ENCODE measurements at regions not wholly inside any gene's neighbourhood (a gene's known extent, or its start where the extent isn't known, plus 50 kb on each side); places are given as distances from the start of the nearest gene placed in this dataset.
"Not testable (repeated sequence)": the region's sequence is repeated elsewhere in the genome, so short reads cannot be mapped to it uniquely, and the experiment has no call there.

- no peak for DNase-seq (ENCODE audit: low read depth, low spot score)
- no peak overlapping the region for H3K4me3 Mint-ChIP-seq
- H3K9me3 Mint-ChIP-seq = peaks cover 3% of the 10 kb centered on the region
- H3K27me3 Mint-ChIP-seq (ENCODE audit: low read depth) = no peaks in the 10 kb centered on the region
- no peak for TF ChIP-seq CTCF (conservative IDR thresholded peaks at IDR 0.05)
- H3K4me1 Mint-ChIP-seq = no peaks in the 10 kb centered on the region
- H3K36me3 Mint-ChIP-seq (ENCODE audit: low read depth) = no peaks in the 10 kb centered on the region
- H3K27ac Mint-ChIP-seq (ENCODE audit: unreplicated experiment) = no peak overlapping the region
These were observed 51.5 kb upstream of the MELK start for GRCh38 chr9:36521148-36521547.

DNA sequence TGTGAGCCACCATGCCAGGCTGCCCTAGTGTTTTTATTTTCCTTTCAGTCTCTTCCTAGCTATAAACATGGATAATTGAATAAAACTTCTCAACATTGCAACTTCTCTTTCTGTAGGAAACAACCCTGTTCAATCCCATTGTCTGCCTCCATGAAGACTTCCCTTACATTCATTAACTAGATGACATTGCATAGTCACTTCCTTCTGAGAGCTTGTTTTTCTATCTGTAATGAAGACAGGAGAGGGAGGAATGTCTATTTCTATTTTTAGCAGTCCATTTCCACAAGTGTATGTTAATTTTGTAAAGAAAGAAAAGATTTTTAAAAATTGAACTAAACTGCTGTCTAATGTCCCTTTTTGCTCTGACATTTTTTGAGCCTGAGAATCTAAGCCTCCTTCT lies 55.6 kb upstream of the MELK start:
- Mint-ChIP-seq H3K27ac (ENCODE audit: unreplicated experiment) (no peak overlapping the region), H3K4me3 (no peak overlapping the region), H3K4me1 (no peaks in the 10 kb centered on the region), H3K36me3 (ENCODE audit: low read depth) (no peaks in the 10 kb centered on the region), H3K9me3 (no peaks in the 10 kb centered on the region), H3K27me3 (ENCODE audit: low read depth) (no peaks in the 10 kb centered on the region)
- no peak for TF ChIP-seq CTCF (conservative IDR thresholded peaks at IDR 0.05)
- no peak for DNase-seq (ENCODE audit: low read depth, low spot score)

DNA sequence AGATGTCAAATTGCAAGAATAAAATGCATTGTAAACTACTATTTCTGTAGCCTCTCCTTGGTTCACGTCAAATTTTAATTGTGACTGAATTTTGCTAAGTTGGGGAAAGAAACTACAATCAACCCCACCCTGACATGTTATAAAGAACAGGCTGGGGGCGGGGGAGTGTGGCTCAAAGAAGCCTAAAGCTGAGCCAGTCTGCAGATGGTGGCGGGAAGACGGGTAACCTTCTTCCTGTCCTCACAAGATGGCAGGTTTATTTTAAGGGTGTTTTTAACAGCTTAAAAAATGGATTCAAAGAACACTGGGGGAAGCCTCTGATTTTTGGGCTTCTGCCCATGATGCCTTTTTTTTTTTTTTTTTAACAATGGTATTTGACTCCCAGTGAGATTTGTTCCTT lies 68.5 kb upstream of the MELK start:
- no peak for TF ChIP-seq CTCF (conservative IDR thresholded peaks at IDR 0.05)
- no peak for DNase-seq (ENCODE audit: low read depth, low spot score)
- Mint-ChIP-seq H3K36me3 (ENCODE audit: low read depth) (no peaks in the 10 kb centered on the region), H3K27me3 (ENCODE audit: low read depth) (no peaks in the 10 kb centered on the region), H3K27ac (ENCODE audit: unreplicated experiment) (no peak overlapping the region), H3K4me1 (peaks cover 21% of the 10 kb centered on the region), H3K4me3 (no peak overlapping the region), H3K9me3 (no peaks in the 10 kb centered on the region)

- Mint-ChIP-seq H3K36me3 (ENCODE audit: low read depth) (no peaks in the 10 kb centered on the region), H3K4me1 (peaks cover 25% of the 10 kb centered on the region), H3K9me3 (no peaks in the 10 kb centered on the region), H3K27me3 (ENCODE audit: low read depth) (no peaks in the 10 kb centered on the region), H3K4me3 (no peak overlapping the region), H3K27ac (ENCODE audit: unreplicated experiment) (peak overlapping the region; percentile 19)
- no peak for DNase-seq (ENCODE audit: low read depth, low spot score)
- TF ChIP-seq CTCF (conservative IDR thresholded peaks at IDR 0.05) = no peak
These were observed 69.3 kb upstream of the MELK start for GRCh38 chr9:36503172-36504088.

DNA sequence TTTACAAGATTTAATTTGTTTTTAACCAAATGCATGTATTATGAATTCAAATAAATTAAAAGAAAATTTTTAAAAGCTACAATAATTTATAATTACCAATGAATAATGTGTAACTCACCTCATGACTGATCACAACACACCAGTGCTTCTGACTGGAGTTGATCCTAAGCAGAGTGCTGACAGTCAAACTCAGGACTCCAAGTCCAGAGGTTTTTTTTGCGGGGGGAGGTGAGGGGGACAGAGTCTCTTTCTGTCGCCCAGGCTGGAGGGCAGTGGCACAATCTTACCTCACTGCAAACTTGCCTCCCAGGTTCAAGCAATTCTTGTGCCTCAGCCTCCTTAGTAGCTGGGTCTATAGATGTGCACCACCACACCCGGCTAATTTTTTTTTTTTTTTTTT lies 71.0 kb upstream of the MELK start:
- Mint-ChIP-seq H3K4me3 (no peak overlapping the region), H3K27me3 (ENCODE audit: low read depth) (no peaks in the 10 kb centered on the region), H3K4me1 (peaks cover 25% of the 10 kb centered on the region), H3K27ac (ENCODE audit: unreplicated experiment) (no peak overlapping the region), H3K9me3 (no peaks in the 10 kb centered on the region), H3K36me3 (ENCODE audit: low read depth) (no peaks in the 10 kb centered on the region)
- DNase-seq (ENCODE audit: low read depth, low spot score) = no peak
- no peak for TF ChIP-seq CTCF (conservative IDR thresholded peaks at IDR 0.05)

DNA sequence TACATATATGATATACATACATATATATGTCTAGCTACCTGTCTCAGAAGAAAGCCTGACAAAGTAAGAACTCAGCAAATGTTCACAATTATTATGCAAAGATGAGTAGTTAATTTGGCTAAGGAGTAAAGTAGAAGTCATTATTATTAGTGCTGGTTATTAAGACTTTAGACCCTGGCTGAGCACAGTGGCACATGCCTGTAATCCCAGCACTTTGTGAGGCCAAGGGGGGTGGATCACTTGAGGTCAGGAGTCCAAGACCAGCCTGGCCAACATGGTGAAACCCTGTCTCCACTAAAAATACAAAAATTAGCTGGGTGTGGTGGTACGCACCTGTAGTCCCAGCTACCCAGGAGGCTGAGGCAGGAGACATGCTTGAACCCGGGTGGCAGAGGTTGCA lies 71.8 kb upstream of the MELK start:
- not testable (repeated sequence) for H3K36me3 Mint-ChIP-seq (ENCODE audit: low read depth); DNase-seq (ENCODE audit: low read depth, low spot score); H3K27me3 Mint-ChIP-seq (ENCODE audit: low read depth); H3K9me3 Mint-ChIP-seq; H3K27ac Mint-ChIP-seq (ENCODE audit: unreplicated experiment); H3K4me3 Mint-ChIP-seq
- H3K4me1 Mint-ChIP-seq = peaks cover 25% of the 10 kb centered on the region
